HepG2 (cell line): ENCODE measurements at regions not wholly inside any gene's neighbourhood (a gene's known extent, or its start where the extent isn't known, plus 50 kb on each side); places are given as distances from the start of the nearest gene placed in this dataset.

ENCODE experiments used
- ATAC-seq: fragments of 200-7000 bp; cut with Tn5 transposase; 3 replicates; pipeline ENCODE4 v1.9.1; 2020; ENCODE audit warnings: mild to moderate bottlenecking, moderate library complexity
- BruUV-seq: library from RNA; stranded (reverse); fragments of 400-500 nt; replicated peaks from 2 replicates; lab custom pipeline; 2021; lab: Mats Ljungman, UMichigan
- CTCF ChIA-PET: fragments of 300-600 bp; formaldehyde crosslinking; extraction: SDS; loops from one replicate; lab custom pipeline; 2021; ENCODE audit warnings: low total read pairs, inconsistent platforms, low intra/inter-chr PET ratio; lab: Yijun Ruan, JAX
- POLR2A ChIA-PET: fragments of 350-600 bp; sonication (Branson Sonifier 250); formaldehyde crosslinking; loops from one replicate; lab custom pipeline; 2020; ENCODE audit warnings: antibody characterized with exemption, inconsistent platforms; lab: Yijun Ruan, JAX
- DNase-seq: peaks from one replicate; pipeline ENCODE4 v3.0.0-alpha.2; 2015; ENCODE audit warnings: low spot score
- FAIRE-seq: peaks from 3 replicates; lab custom pipeline; 2011; peaks lifted over from hg19 to GRCh38; lab: Jason Lieb, UNC
- H2AFZ ChIP-seq: one replicate; pipeline ENCODE4 v1.6.1; 2011; ENCODE audit warnings: low read length, inconsistent platforms
- H3K27ac ChIP-seq: fragments of 300-600 bp; 3 replicates; pipeline ENCODE4 v1.8.0; 2011; ENCODE audit warnings: mixed run types, mild to moderate bottlenecking, mixed read lengths, low read length, inconsistent platforms; ENCODE audit not compliant: insufficient read depth; ENCODE audit errors: extremely low read length
- H3K27me3 ChIP-seq, 2 experiments: fragments of 200-600 bp in 1 of 2; 2 replicates in 1 of 2; 3 replicates in 1 of 2; pipeline versions ENCODE4 v1.6.0 to v1.8.0; 2011; ENCODE audit warnings: low read length in 2 of 2, mild to moderate bottlenecking in 2 of 2, moderate library complexity in 2 of 2, inconsistent platforms in 1 of 2; ENCODE audit not compliant: insufficient read depth in 2 of 2, control insufficient read depth in 1 of 2
- H3K36me3 ChIP-seq, 2 experiments: fragments of 200-600 bp in 1 of 2; replicated peaks in 1 of 2; 2 replicates in 1 of 2; 3 replicates in 1 of 2; pipeline versions ENCODE4 v1.5.1 to v1.8.0; 2011; ENCODE audit warnings: low read length in 2 of 2, inconsistent platforms in 1 of 2; ENCODE audit not compliant: insufficient read depth in 2 of 2, control insufficient read depth in 1 of 2
- H3K4me1 ChIP-seq: 2 replicates; pipeline ENCODE4 v1.5.1; 2012; ENCODE audit warnings: low read length, inconsistent platforms; ENCODE audit not compliant: insufficient read depth
- H3K4me2 ChIP-seq: 2 replicates; pipeline ENCODE4 v1.6.0; 2011; ENCODE audit warnings: low read depth, low read length, inconsistent platforms
- H3K4me3 ChIP-seq, 3 experiments: fragments of 200-600 bp in 1 of 3; sonication (generic), shearing (Covaris generic) in 1 of 3; replicated peaks in 1 of 3; 2 replicates each; pipeline ENCODE4 v1.5.1; 2011 to 2016; ENCODE audit warnings: low read length in 3 of 3, inconsistent platforms in 2 of 3, low read depth in 2 of 3, mild to moderate bottlenecking in 2 of 3, control low read depth in 1 of 3, mixed read lengths in 1 of 3; ENCODE audit not compliant: insufficient read depth in 1 of 3
- H3K79me2 ChIP-seq: one replicate; pipeline ENCODE4 v1.6.1; 2011; ENCODE audit warnings: low read length, inconsistent platforms; ENCODE audit not compliant: insufficient read depth
- H3K9ac ChIP-seq: 2 replicates; pipeline ENCODE4 v1.6.0; 2011; ENCODE audit warnings: mild to moderate bottlenecking, low read depth, low read length, inconsistent platforms; ENCODE audit not compliant: insufficient read depth
- H3K9me3 ChIP-seq: 2 replicates; pipeline ENCODE4 v1.5.1; 2012; ENCODE audit warnings: mild to moderate bottlenecking, low read length
- H4K20me1 ChIP-seq: 2 replicates; pipeline ENCODE4 v1.6.0; 2011; ENCODE audit warnings: inconsistent platforms, mild to moderate bottlenecking, low read length, moderate library complexity; ENCODE audit not compliant: insufficient read depth
- ATF7-NPFF ChIP-seq: sonication (generic); formaldehyde crosslinking; IDR thresholded peaks from 2 replicates; pipeline ENCODE4 v1.8.1; 2023; ENCODE audit warnings: mild to moderate bottlenecking, low read depth, missing genetic modification reagents, moderate library complexity
- BRD4 ChIP-seq: sonication (generic); formaldehyde crosslinking; IDR thresholded peaks from 2 replicates; pipeline ENCODE4 v1.4.0; 2020; ENCODE audit warnings: missing genetic modification reagents
- CBX1 ChIP-seq: IDR thresholded peaks from one replicate; pipeline ENCODE4 v1.6.1; 2016; ENCODE audit warnings: antibody characterized with exemption, low read depth
- DMAP1 ChIP-seq: IDR thresholded peaks from 2 replicates; pipeline ENCODE4 v1.6.1; 2016
- ETV5 ChIP-seq: IDR thresholded peaks from 2 replicates; pipeline ENCODE4 v1.6.1; 2018; ENCODE audit warnings: missing biosample characterization, missing genetic modification reagents, inconsistent platforms, borderline replicate concordance
- FOSL1 ChIP-seq: sonication (generic); formaldehyde crosslinking; IDR thresholded peaks from 2 replicates; pipeline ENCODE4 v1.9.0; 2021; ENCODE audit warnings: missing genetic modification reagents, borderline replicate concordance
- HOXD1 ChIP-seq: sonication (generic); formaldehyde crosslinking; IDR thresholded peaks from 2 replicates; pipeline ENCODE4 v1.5.0; 2020; ENCODE audit warnings: missing genetic modification reagents
- KAT2B ChIP-seq: fragments of 150-350 bp; IDR thresholded peaks from 2 replicates; pipeline ENCODE4 v1.6.1; 2014; ENCODE audit warnings: low read depth, low read length, borderline replicate concordance
- KLF16 ChIP-seq, 2 experiments: sonication (generic) in 1 of 2; formaldehyde crosslinking in 1 of 2; IDR thresholded peaks; 2 replicates each; pipeline versions ENCODE4 v1.6.1 to v1.8.0; 2016 to 2023; ENCODE audit warnings: missing genetic modification reagents in 2 of 2, missing compliant biosample characterization in 1 of 2
- MYPOP ChIP-seq: sonication (generic); formaldehyde crosslinking; IDR thresholded peaks from 2 replicates; pipeline ENCODE4 v1.8.1; 2023; ENCODE audit warnings: mild to moderate bottlenecking, moderate library complexity, missing genetic modification reagents
- RBFOX2 ChIP-seq: fragments of 200-400 bp; formaldehyde crosslinking; IDR thresholded peaks from 2 replicates; pipeline ENCODE4 v1.6.1; 2017; ENCODE audit warnings: low read depth, mild to moderate bottlenecking, low read length
- SP140L ChIP-seq: sonication (generic); formaldehyde crosslinking; IDR thresholded peaks from 2 replicates; pipeline ENCODE4 v1.4.0; 2020; ENCODE audit warnings: missing genetic modification reagents, borderline replicate concordance
- SUZ12 ChIP-seq: fragments of 150-350 bp; IDR thresholded peaks from 2 replicates; pipeline ENCODE4 v1.6.1; 2014; ENCODE audit warnings: low read depth, low read length
- XBP1 ChIP-seq: sonication (generic); formaldehyde crosslinking; IDR thresholded peaks from 2 replicates; pipeline ENCODE4 v1.5.0; 2020; ENCODE audit warnings: missing genetic modification reagents
- ZBTB14 ChIP-seq: sonication (generic); formaldehyde crosslinking; IDR thresholded peaks from 2 replicates; pipeline ENCODE4 v1.4.0; 2020; ENCODE audit warnings: missing genetic modification reagents
- ZBTB38 ChIP-seq: sonication (generic); formaldehyde crosslinking; IDR thresholded peaks from 2 replicates; pipeline ENCODE4 v1.5.1; 2020; ENCODE audit warnings: mild to moderate bottlenecking, missing genetic modification reagents
- ZFY ChIP-seq: sonication (generic); formaldehyde crosslinking; IDR thresholded peaks from 2 replicates; pipeline ENCODE4 v1.4.0; 2020; ENCODE audit warnings: missing genetic modification reagents
- ZNF260 ChIP-seq: sonication (generic); formaldehyde crosslinking; IDR thresholded peaks from 2 replicates; pipeline ENCODE4 v1.4.0; 2020; ENCODE audit warnings: missing genetic modification reagents, low read depth, mild to moderate bottlenecking, borderline replicate concordance
- ZNF530 ChIP-seq: sonication (generic); formaldehyde crosslinking; IDR thresholded peaks from 2 replicates; pipeline ENCODE4 v1.5.0; 2020; ENCODE audit warnings: low read depth, mild to moderate bottlenecking, missing genetic modification reagents
- ZNF83 ChIP-seq: sonication (generic); formaldehyde crosslinking; IDR thresholded peaks from 2 replicates; pipeline ENCODE4 v1.4.0; 2020; ENCODE audit warnings: missing genetic modification reagents, mild to moderate bottlenecking, borderline replicate concordance
- WGBS: methylation state at CpG from one replicate; pipeline ENCODE4 v1.1.6; 2017; ENCODE audit warnings: low lambda C conversion rate; 5-methylcytosine and 5-hydroxymethylcytosine counted together
- in situ Hi-C: cut with HindIII; loops from 2 replicates; pipeline ENCODE4 v1.10.0; 2017; ENCODE audit warnings: low pct_unique_long_range_greater_than_20kb; ENCODE audit not compliant: extremely low pct_ligation_motif_present
- intact Hi-C: fragments of 100-400 bp; cut with micrococcal nuclease; formaldehyde crosslinking; loops from one replicate; pipeline ENCODE4 v1.10.0; 2022; ENCODE audit not compliant: unreplicated experiment
- TF ChIP-seq, protein P1 (sequence below): sonication (generic); formaldehyde crosslinking; IDR thresholded peaks from 2 replicates; pipeline ENCODE4 v1.9.0; 2021; ENCODE audit warnings: missing genetic modification reagents, mild to moderate bottlenecking, borderline replicate concordance

GRCh38 chr6:155980014-155980767 is 524.6 kb upstream of the NOX3 start (continued):
- TF ChIP-seq, protein P1, sequence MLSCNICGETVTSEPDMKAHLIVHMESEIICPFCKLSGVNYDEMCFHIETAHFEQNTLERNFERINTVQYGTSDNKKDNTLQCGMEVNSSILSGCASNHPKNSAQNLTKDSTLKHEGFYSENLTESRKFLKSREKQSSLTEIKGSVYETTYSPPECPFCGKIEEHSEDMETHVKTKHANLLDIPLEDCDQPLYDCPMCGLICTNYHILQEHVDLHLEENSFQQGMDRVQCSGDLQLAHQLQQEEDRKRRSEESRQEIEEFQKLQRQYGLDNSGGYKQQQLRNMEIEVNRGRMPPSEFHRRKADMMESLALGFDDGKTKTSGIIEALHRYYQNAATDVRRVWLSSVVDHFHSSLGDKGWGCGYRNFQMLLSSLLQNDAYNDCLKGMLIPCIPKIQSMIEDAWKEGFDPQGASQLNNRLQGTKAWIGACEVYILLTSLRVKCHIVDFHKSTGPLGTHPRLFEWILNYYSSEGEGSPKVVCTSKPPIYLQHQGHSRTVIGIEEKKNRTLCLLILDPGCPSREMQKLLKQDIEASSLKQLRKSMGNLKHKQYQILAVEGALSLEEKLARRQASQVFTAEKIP (CRISPR knock-in tag) = no peak
- TF ChIP-seq ETV5 (CRISPR knock-in tag) = no peak
- no peak for TF ChIP-seq MYPOP

- 61% methylated on average over 8 of the region's 8 CpGs for WGBS
- Histone ChIP-seq H3K4me3 (no peak overlapping the region), H2AFZ (no peak overlapping the region), H3K27me3 (no peaks in the 10 kb centered on the region; a peak in 2 of 5 replicates), H3K4me1 (peaks cover 9% of the 10 kb centered on the region; the same call in 1 of the 2 replicates), H4K20me1 (no peaks in the 10 kb centered on the region), H3K79me2 (no peaks in the 10 kb centered on the region), H3K4me2 (no peak overlapping the region), H3K9ac (no peak overlapping the region), H3K36me3 (no peaks in the 10 kb centered on the region)
- intact Hi-C loops = no loop called here
- CTCF ChIA-PET = no interaction called here
- DNase-seq = no peak
- in situ Hi-C loops = no loop called here
- no TSS peak for BruUV-seq
- no peak for TF ChIP-seq ZBTB14 (CRISPR knock-in tag)
- no peak for TF ChIP-seq ZBTB38 (CRISPR knock-in tag)
- TF ChIP-seq ZNF260 (CRISPR knock-in tag) = no peak
- TF ChIP-seq SUZ12 = no peak
- TF ChIP-seq SP140L (CRISPR knock-in tag) = no peak
- TF ChIP-seq ATF7-NPFF (CRISPR knock-in tag) = no peak
- no peak for TF ChIP-seq KLF16 (CRISPR knock-in tag; IDR thresholded peaks at IDR 0.05)
- no peak for TF ChIP-seq RBFOX2
- TF ChIP-seq ZFY (CRISPR knock-in tag) = no peak
- TF ChIP-seq HOXD1 (CRISPR knock-in tag) = no peak
- no peak for TF ChIP-seq ZNF83 (CRISPR knock-in tag)
- no peak for TF ChIP-seq ZNF530 (CRISPR knock-in tag)
- no peak for TF ChIP-seq DMAP1 (CRISPR knock-in tag)
- no peak for TF ChIP-seq KAT2B
- no peak for TF ChIP-seq CBX1
- TF ChIP-seq FOSL1 (CRISPR knock-in tag) = no peak
- no peak for TF ChIP-seq BRD4 (CRISPR knock-in tag)
- TF ChIP-seq XBP1 (CRISPR knock-in tag) = no peak
- TF ChIP-seq, all 625 proteins: peak for 0
- H3K9me3 ChIP-seq = no peaks in the 10 kb centered on the region
- no peak overlapping the region for H3K27ac ChIP-seq
- POLR2A ChIA-PET = no interaction called here
- no peak for FAIRE-seq
- no peak for ATAC-seq
Observed at GRCh38 chr6:155975506-155975905, 519.9 kb upstream of the NOX3 start.
